ENCODE measurements at regions not wholly inside any gene's neighbourhood (a gene's known extent, or its start where the extent isn't known, plus 50 kb on each side); places are given as distances from the start of the nearest gene placed in this dataset.

- no peaks in the 10 kb centered on the region for H3K4me1 ChIP-seq (ENCODE audit: control insufficient read depth in 2 of 3, insufficient read depth in 2 of 3, low read depth in 1 of 3, low read length in 3 of 3)
- no peaks in the 10 kb centered on the region for H3K9me3 ChIP-seq (ENCODE audit: control insufficient read depth in 2 of 3, insufficient read depth in 1 of 3, low read length in 3 of 3)
- TF ChIP-seq CTCF (IDR thresholded peaks at IDR 0.05; ENCODE audit: borderline replicate concordance, extremely low read depth, insufficient read depth), result no peak
- H3K27ac ChIP-seq (ENCODE audit: low read depth in 2 of 2, low read length in 2 of 2), result no peak overlapping the region
- no peak overlapping the region for H3K9ac ChIP-seq (ENCODE audit: low read length in 3 of 3)
- H3K4me3 ChIP-seq (ENCODE audit: low read length in 3 of 3), result no peak overlapping the region
- no peaks in the 10 kb centered on the region for H3K36me3 ChIP-seq (ENCODE audit: control insufficient read depth in 2 of 3, insufficient read depth in 3 of 3, low read length in 3 of 3)
- no peaks in the 10 kb centered on the region for H3K27me3 ChIP-seq (ENCODE audit: control insufficient read depth, insufficient read depth, low read length)
- no peak for DNase-seq
- FAIRE-seq, result no peak
- intact Hi-C loops (cut with DNase I), result no loop called here
Measured at GRCh38 chr5:106907979-106908378, 762.8 kb downstream of the EFNA5 start.

- no peak for TF ChIP-seq CTCF (IDR thresholded peaks at IDR 0.05; ENCODE audit: borderline replicate concordance, extremely low read depth, insufficient read depth)
- Histone ChIP-seq H3K36me3 (ENCODE audit: control insufficient read depth in 2 of 3, insufficient read depth in 3 of 3, low read length in 3 of 3) (no peaks in the 10 kb centered on the region), H3K9ac (ENCODE audit: low read length in 3 of 3) (no peak overlapping the region), H3K4me1 (ENCODE audit: control insufficient read depth in 2 of 3, insufficient read depth in 2 of 3, low read depth in 1 of 3, low read length in 3 of 3) (no peaks in the 10 kb centered on the region), H3K27ac (ENCODE audit: low read depth in 2 of 2, low read length in 2 of 2) (no peak overlapping the region), H3K9me3 (ENCODE audit: control insufficient read depth in 2 of 3, insufficient read depth in 1 of 3, low read length in 3 of 3) (no peaks in the 10 kb centered on the region), H3K27me3 (ENCODE audit: control insufficient read depth, insufficient read depth, low read length) (no peaks in the 10 kb centered on the region), H3K4me3 (ENCODE audit: low read length in 3 of 3) (no peak overlapping the region)
- intact Hi-C loops (cut with DNase I), result no loop called here
- DNase-seq (no peak), FAIRE-seq (no peak)
Measured at GRCh38 chr5:106906199-106906598, 764.5 kb downstream of the EFNA5 start.

GRCh38 chr5:106894964-106895363 lies 775.8 kb downstream of the EFNA5 start:
- Histone ChIP-seq H3K9ac (ENCODE audit: low read length in 3 of 3) (no peak overlapping the region), H3K36me3 (ENCODE audit: control insufficient read depth in 2 of 3, insufficient read depth in 3 of 3, low read length in 3 of 3) (no peaks in the 10 kb centered on the region), H3K4me3 (ENCODE audit: low read length in 3 of 3) (no peak overlapping the region), H3K27ac (ENCODE audit: low read depth in 2 of 2, low read length in 2 of 2) (no peak overlapping the region), H3K27me3 (ENCODE audit: control insufficient read depth, insufficient read depth, low read length) (no peaks in the 10 kb centered on the region), H3K4me1 (ENCODE audit: control insufficient read depth in 2 of 3, insufficient read depth in 2 of 3, low read depth in 1 of 3, low read length in 3 of 3) (no peaks in the 10 kb centered on the region), H3K9me3 (ENCODE audit: control insufficient read depth in 2 of 3, insufficient read depth in 1 of 3, low read length in 3 of 3) (no peaks in the 10 kb centered on the region)
- TF ChIP-seq CTCF (IDR thresholded peaks at IDR 0.05; ENCODE audit: borderline replicate concordance, extremely low read depth, insufficient read depth), result no peak
- no peak for FAIRE-seq
- intact Hi-C loops (cut with DNase I), result no loop called here
- DNase-seq, result no peak

GRCh38 chr5:106882035-106882434 lies 788.7 kb downstream of the EFNA5 start:
- Histone ChIP-seq H3K9me3 (ENCODE audit: control insufficient read depth in 2 of 3, insufficient read depth in 1 of 3, low read length in 3 of 3) (no peaks in the 10 kb centered on the region), H3K4me1 (ENCODE audit: control insufficient read depth in 2 of 3, insufficient read depth in 2 of 3, low read depth in 1 of 3, low read length in 3 of 3) (no peaks in the 10 kb centered on the region), H3K4me3 (ENCODE audit: low read length in 3 of 3) (no peak overlapping the region), H3K36me3 (ENCODE audit: control insufficient read depth in 2 of 3, insufficient read depth in 3 of 3, low read length in 3 of 3) (no peaks in the 10 kb centered on the region), H3K9ac (ENCODE audit: low read length in 3 of 3) (no peak overlapping the region), H3K27me3 (ENCODE audit: control insufficient read depth, insufficient read depth, low read length) (no peaks in the 10 kb centered on the region), H3K27ac (ENCODE audit: low read depth in 2 of 2, low read length in 2 of 2) (no peak overlapping the region)
- FAIRE-seq (peak; percentile 73), DNase-seq (no peak)
- no peak for TF ChIP-seq CTCF (IDR thresholded peaks at IDR 0.05; ENCODE audit: borderline replicate concordance, extremely low read depth, insufficient read depth)
- intact Hi-C loops (cut with DNase I), result no loop called here
